GM19455 (cell line): ENCODE measurements at regions not wholly inside any gene's neighbourhood (a gene's known extent, or its start where the extent isn't known, plus 50 kb on each side); places are given as distances from the start of the nearest gene placed in this dataset.

Experiments
- ATAC-seq: cut with Tn5 transposase; IDR thresholded peaks from one replicate; pipeline ENCODE4 v1.9.1; 2021; ENCODE audit not compliant: unreplicated experiment

GRCh38 chr3:3689601-3690375 lies 109.4 kb upstream of the LRRN1 start:
- ATAC-seq, result no peak

DNA sequence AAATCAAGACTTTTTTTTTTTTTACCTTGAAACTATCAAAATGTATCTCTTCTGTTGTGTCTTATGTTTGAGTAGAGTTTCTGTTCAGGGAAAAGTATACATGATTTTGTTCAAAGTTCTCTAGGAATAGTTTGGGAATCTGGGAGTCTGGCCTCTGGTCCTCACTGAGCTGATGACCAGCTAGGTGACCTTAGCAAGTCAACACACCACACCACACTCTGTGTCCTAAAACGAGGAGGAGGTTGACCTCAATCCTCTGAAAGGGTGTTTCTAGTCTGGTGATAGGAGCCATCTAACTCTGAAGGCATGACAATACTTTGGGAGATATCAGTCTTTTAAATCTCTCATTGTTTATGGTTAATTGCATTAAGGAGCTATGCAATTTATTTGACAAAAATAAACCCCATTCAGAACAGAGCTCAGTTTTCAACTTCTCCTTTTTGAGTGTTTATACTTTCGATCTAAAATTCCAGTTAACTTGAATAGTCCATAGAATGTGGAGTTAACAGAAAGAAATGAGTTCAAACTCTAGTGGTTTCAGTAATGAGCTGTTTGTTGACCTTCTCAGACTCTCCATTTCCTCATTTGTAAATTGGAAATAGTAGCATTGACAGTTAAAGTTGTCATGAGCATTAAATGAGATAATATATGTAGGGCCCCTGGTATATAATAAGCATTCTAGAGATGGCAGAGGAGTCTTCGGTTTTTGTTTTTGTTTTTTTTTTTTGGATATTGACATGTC lies 112.2 kb upstream of the LRRN1 start:
- ATAC-seq, result no peak

DNA sequence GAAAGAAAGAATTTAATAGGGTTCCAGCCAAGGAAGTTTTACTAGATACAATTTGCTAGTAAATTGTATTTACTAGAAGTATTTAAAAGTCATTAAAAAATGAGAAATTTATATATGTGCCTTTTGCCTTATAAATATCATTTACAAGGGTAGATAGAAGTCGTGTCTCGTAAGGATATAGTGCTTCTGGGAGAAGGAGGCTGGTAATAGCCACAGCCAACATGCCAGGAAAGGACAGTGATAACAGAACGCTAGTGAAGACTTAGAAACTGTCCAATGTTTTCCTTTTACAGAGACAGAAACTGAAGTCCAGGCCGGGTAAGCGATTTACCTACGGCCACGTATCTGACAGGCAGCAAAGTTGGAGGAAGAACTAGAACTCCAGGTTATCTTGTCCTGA lies 113.5 kb upstream of the LRRN1 start:
- no peak for ATAC-seq

- ATAC-seq, result no peak
Observed at GRCh38 chr3:3683261-3683660, 116.0 kb upstream of the LRRN1 start.

- ATAC-seq, result no peak
Observed at GRCh38 chr3:3675801-3676200, 123.4 kb upstream of the LRRN1 start.

DNA sequence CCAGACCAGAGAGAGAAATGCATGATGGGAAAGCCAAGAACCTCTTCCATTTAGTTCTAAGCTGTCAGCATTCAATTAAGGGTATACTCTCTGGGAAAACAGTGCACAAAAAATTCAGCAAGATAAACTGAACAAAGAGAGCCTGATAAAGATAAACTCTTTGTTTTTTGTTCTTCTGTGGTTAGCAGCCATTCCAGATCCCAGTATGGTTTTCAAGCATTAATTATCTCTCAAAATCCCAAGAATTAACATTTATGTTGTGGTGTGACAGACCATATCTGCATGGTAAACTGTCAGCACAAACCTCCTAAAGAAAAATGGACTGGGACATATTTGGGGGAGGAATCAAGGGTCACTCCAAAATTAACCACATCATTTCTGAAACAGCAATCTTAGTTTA lies 124.0 kb upstream of the LRRN1 start:
- no peak for ATAC-seq

DNA sequence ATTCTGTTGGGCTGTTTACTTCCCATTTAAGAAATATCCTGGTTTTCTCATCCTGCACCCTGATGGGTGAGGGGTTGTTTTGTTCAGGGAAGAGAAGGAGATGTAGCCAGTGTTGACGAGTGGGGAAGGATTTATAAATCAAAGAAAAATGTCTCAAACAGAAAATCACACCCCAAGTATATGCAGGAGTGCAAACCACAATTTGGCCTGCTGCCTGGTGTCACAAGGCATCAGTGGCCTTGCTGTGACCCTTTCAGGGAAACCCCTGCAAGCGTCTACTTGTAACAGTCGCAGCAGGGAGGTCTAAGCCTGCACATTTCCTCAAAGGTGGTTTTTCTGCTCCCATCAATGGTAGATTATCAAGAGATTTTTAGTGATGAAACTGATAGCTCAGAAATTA lies 132.6 kb upstream of the LRRN1 start:
- peak; percentile 74 for ATAC-seq

GRCh38 chr3:3665961-3666640 lies 133.1 kb upstream of the LRRN1 start:
- ATAC-seq, result peak; percentile 24

DNA sequence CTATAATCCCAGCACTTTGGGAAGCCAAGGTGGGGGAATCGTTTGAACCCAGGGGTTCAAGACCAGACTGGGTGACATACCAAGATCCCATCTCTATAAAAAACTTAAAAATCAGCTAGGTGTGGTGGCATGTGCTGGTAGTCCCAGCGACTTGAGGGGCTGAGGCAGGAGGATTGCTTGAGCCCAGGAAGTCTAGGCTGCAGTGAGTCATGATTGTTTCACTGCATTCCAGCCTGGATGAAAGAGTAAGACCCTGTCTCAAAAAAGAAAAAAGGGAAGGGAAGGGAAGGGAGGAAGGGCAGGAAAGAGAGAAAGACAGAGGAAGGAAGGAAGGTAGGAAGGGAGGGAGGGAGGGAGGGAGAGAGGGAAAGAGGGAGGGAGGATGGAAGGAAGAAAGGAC lies 133.7 kb upstream of the LRRN1 start:
- no peak for ATAC-seq

DNA sequence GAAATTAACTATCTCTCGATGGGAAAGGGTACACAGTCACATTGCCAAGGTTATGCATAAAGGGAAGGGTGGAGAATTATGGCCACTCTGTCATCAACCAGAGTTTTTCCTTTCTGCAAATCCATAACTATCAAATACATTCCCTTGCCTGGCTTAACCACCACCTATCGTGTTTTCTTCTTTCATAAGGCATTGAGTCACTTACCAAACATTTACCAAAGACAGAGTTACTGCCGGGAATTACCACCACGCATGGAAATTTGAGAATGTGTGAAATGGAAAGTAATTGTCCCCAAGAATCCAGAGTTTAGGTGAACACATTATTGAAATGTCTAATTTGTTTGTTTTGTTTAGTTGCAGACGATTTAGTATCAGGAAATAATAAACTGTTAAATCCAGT lies 134.3 kb upstream of the LRRN1 start:
- no peak for ATAC-seq

GRCh38 chr3:3662610-3663009 lies 136.6 kb upstream of the LRRN1 start:
- ATAC-seq, result no peak

- ATAC-seq, result no peak
Observed at GRCh38 chr3:3654916-3655315, 144.3 kb upstream of the LRRN1 start.

- no peak for ATAC-seq
Observed at GRCh38 chr3:3648988-3649679, 150.1 kb upstream of the LRRN1 start.

DNA sequence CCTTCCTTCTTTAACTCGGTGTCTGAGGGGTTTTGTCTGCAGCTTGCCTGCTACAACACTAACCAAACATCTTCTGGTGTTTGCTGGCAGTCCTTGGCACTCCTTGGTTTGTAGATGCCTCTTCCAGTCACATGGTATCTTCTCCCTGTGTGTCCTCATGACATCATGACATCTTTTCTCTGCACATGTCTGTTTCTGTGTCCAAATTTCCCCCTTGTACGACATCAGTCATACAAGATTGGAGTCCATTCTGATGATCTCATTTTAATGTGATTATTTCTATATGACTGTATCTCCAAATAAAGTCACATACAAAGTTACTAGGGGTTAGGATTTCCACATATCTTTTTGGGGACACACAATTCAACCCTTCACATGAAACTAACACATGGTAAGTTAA lies 152.3 kb upstream of the LRRN1 start:
- ATAC-seq, result no peak

- peak; percentile 55 for ATAC-seq
Observed at GRCh38 chr3:3646103-3646844, 153.0 kb upstream of the LRRN1 start.

DNA sequence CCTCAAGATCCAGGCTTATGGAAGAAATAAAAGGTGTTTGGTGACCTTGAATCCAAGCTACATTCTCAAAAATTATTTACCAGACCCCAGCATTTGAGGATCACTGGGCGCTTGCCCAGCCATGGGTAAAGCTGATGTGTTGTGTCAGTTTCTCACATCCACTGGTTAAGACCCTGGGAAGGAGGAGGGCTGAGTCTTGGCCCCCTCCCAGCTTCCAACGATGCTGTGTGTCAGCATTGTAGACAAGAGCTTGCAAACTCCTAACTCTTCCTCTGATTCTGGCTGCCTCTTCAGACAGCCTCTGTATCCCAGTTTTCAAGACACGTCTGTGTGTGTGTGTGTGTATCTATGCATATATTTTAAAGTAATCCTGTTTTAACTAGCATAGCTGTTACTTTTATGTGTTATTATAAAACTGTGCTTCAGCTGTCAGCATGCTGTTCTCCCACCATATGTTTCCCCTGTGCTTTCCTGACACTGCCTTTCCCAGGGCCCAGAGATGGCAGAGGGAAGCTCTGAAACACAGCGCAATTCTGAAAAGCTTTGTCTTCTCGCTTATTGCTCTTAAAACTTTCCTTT lies 157.3 kb upstream of the LRRN1 start:
- ATAC-seq, result no peak

GRCh38 chr3:3639078-3639477 lies 160.2 kb upstream of the LRRN1 start:
- ATAC-seq, result no peak

DNA sequence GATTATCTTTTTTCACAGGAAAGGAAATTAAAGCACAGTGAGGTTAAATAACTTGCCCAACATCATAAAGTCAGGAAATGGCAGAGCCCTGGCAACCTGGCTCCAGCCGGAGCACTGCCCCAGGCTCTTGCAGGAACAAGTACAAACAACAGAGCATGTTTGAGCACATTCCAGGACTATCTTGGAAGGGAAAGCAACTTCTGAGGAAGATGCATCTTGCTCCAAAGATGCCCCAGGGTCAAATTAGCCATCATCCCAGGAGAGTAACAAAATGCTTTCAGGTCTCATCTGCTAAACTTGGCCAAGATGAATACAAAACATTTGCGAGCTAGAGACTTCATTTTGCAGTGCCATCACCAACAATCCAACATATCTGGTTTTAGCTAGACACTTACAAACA lies 162.4 kb upstream of the LRRN1 start:
- no peak for ATAC-seq

- no peak for ATAC-seq
Observed at GRCh38 chr3:3635109-3635508, 164.1 kb upstream of the LRRN1 start.

- ATAC-seq, result no peak
Observed at GRCh38 chr3:3634326-3634725, 164.9 kb upstream of the LRRN1 start.
